GM19035 (cell line): ENCODE measurements at regions not wholly inside any gene's neighbourhood (a gene's known extent, or its start where the extent isn't known, plus 50 kb on each side); places are given as distances from the start of the nearest gene placed in this dataset.
"Not testable (repeated sequence)": the region's sequence is repeated elsewhere in the genome, so short reads cannot be mapped to it uniquely, and the experiment has no call there.

Experiments
- ATAC-seq: cut with Tn5 transposase; IDR thresholded peaks from one replicate; pipeline ENCODE4 v1.9.1; 2021; ENCODE audit not compliant: unreplicated experiment

DNA sequence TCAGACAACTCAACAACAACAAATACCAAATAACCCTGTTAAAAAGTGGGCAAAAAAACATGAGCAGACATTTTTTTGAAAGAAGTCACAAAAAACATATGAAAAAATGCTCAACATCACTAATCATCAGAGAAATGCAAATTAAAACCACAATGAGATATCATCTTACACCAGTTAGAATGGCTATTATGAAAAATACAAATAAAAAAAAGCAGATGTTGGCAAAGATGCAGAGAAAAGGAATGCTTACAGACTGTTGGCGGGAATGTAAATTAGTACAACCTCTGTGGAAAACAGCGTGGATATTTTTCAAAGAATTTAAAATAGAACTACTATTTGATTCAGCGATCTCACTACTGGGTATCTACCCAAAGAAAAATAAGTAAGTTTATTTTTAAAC is 114.0 kb downstream of the SLC38A4 start:
- ATAC-seq, result no peak

DNA sequence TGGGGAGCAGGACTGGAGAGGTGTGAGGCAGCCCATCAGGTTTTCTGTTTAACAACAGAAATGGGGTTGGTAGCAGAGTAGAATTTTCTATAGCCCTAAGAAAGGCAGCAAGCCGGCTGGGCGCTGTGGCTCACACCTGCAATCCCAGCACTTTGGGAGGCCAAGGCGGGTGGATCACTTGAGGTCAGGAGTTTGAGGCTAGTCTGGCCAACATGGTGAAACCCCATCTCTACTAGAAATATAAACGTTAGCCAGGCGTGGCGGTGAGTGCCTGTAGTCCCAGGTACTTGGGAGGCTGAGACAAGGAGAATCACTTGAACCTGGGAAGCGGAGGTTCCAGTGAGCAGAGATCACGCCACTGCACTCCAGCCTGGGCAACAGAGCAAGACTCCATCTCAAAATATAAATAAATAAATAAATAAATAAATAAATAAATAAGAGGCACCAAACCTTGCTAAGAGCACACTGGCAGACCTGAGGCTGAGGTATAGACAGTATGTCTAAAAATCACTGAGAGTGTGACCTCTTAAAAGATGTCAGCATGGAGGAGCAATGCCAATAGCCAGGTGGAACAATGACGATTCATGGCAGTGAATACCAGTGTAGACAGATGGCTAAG is 115.6 kb downstream of the SLC38A4 start:
- ATAC-seq, result no peak

DNA sequence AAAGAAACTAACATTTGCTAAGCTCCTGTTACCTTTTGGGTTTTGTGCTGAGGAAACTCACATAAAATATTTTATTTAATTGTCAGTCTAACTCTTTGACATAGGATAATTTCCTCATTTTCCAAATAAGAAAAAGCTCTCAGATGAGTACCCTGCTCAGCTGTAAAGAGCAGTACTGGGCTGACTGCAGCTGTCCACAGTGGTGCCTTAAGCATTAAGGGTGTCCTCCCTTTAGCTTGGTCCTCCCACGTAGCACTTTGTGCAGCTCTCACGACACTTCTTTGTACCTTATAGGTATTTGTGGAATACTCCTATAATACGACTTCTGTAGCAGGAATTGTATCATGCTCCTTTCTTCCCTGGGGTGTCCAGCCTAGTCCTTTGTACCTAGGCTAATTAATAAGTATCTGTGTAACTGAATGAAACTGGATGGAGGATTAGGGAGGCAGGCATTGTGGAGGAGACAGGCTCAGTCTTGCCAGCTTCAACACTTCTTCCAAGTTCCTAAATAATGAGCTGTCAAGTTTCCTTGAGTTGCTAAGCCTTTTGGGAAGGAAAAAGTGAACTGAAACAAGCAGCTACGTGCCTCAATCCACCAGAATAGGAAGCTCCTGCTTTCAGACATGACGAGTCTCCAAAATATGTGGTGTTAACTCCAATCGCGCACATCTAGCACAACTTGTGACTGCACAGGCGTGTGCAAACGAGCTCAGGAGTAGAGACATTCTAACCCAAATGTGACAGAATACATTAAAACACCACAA is 123.0 kb downstream of the SLC38A4 start:
- ATAC-seq, result no peak

DNA sequence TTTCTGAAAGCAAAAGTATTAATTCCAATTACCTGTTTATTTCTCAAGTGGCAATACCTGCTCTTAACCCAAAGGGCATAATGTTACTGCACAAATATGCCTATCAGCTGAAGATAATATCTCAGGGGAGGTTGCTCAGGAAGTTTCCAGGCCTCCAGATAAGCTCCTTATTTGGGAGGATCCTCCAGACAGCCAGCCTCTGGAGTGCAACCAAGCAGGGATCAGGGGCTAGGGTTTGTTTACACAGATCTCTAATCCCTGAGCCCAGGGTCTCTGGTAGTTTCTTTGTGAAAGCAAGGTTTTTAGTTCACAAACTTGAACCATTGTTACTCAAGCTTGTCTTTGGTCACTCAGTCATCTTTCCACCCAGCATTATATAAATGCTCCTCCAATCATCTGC is 124.4 kb downstream of the SLC38A4 start:
- ATAC-seq, result no peak

DNA sequence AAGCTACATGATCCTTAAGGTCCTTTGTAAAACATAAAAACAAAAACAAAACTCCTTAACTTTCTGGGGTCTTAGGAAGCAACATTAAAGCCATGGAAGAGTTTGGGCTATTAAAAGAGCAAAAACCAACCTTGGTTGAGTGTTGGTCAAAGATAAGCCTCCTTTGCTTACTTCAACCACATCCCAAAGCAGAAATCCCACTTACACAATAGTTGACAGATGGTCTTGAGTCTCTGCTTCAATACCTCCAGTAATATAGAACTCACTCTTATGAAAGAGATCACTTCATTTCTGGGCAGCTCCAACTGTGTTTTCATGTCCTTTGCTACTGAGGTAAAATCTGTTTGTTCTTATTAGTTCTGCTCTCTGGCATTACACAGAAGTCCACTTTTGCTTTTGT is 125.8 kb downstream of the SLC38A4 start:
- ATAC-seq, result no peak

DNA sequence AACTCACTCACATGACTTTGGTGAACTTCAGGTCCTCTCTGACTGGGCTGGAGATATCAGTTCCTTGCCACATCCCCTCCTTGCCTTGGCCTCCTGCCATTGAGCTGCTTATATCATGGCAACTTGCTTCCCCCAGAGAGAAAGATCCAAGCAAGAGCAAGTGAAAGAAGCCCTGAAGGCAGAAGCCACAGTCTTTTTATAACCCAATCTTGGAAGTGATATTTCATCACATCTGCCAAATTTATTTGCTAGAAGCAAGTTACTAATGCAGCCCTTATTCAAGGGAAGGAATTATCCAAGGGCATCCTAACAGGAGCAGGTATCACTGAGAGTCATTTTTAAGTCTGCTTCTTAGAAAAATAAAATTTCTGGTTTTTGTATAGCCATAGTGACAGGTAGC is 127.8 kb downstream of the SLC38A4 start:
- ATAC-seq, result no peak

DNA sequence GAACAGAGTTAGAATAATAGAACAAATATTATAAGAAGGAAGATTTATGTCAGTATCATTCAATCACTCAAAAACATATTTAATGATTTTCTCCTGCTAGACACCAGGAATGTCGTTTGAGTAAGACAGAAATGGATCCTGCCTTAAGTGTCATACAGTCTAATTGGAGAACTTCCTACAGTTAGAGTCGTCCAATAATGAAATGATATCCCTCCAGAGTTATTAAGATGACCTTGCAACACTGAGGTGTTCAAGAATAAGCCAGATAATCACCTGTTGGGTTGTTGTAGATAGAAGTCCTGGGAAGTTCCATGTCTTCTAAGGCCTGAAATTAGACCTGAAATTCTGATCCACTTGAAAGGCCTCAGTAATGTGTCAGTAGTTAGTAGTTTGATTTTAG is 132.3 kb downstream of the SLC38A4 start:
- no peak for ATAC-seq

DNA sequence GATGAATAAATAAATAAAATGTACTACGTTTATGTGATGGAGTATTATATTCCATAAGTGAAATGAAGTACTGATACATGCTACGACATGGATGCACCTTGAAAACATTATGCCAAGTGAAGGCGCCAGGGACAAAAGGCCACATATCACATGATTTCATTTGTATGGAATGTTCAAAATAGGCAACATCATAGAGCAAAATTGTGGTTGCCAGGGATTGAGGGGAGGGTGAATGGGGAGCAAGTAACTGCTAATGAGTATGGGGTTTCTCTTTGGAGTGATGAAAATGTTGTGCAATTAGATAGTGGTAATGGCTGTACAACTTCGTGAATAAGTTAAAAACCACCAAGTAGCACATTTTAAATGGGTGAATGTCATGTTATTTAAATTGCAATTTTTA is 132.8 kb downstream of the SLC38A4 start:
- no peak for ATAC-seq

DNA sequence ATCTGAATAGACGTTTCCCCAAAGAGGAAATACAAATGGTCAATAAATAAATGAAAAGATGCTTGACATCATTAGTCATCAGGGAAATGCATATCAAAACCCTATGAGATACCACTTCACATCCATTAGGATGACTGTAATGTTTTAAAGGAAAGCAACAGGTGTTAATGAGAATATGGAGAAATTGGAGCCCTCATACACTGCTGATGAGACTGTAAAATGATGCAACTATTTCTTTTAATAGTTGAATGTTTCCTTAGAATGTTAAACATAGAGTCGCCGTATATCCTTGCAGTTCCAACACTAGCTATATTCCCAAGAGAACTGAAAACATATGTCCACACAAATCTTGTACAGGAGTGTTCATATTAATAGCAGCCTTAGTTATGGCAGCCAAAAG is 133.2 kb downstream of the SLC38A4 start:
- no peak for ATAC-seq

DNA sequence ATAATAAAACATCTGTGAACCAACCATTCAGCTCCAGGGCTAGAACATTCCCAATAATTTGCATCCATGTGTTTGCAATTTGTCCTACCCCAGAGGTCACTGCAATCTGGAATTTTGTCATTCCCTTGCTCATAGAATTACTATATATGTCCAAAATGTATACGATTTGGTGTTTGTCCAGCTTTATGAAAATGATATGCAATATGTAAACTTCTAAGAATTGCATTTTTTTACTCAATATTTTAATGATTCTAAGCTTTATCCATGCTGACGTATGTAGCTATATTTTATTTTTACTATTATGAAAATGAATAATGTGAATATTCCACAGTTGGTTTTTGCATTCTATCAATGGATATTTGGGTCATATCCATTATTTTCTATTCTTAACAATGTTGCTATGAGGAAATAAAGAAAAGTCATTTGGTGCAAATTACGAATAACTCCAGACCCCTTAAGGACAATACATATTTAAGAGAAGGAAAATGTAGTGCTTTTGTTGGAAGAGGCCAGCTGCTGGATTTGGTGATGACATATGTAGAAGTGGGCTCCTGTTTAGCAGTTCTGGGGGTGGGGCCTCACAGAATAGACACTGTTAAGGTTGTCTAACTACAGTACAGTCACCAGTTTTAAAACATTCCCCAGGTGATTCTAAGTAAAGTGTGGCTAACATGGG is 139.4 kb downstream of the SLC38A4 start:
- no peak for ATAC-seq

DNA sequence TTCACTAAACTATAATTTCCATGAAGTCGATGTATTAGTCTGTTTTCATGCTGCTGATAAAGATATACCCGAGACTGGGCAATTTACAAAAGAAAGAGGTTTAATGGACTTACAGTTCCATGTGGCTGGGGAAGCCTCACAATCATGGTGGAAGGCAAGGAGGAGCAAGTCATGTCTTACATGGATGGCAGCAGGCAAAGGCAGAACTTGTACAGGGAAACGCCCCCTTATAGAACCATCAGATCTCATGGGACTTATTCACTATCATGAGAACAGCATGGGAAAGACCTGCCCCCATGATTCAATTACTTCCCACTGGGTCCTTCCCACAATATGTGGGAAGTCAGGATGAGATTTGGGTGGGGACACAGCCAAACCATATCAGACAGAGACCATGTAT is 141.6 kb downstream of the SLC38A4 start:
- ATAC-seq, result not testable (repeated sequence)

DNA sequence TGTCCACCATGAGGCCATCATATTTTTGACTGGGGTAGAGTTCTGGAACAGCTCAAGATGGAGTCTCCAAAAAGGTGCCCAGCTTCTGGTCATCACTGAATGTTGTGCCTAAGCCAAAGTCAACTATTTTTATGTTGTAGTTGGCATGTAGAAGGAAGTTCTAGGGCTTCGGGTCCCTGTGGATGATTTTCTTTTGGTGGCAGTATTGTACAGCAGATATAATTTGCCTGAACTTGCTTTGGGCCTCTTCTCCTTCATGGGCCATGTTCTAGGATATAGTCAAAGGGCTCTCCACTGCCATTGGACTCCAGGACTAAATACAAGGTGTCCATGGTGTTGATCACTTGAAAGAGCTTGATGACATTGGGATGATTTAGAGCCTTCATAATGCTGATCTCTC is 143.6 kb downstream of the SLC38A4 start:
- ATAC-seq, result no peak

DNA sequence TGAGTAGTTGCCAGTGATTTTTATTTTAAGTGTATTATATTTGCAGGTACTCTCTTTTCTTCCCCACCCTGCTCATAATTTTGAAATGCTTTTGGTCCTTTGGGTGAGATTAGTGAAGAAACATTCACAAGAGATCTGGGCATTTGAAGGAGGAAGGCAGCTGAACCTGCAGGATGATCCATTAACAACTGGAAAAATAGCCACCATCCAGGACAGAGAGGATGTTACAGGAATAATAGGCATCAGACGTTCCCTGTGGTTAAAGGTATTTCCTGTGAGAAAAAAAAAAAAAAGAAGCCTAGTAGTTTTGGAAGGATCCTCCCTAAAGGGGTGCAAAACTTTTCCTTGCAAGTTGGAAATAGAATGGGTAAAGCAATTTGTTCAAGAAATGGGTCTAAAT is 145.3 kb downstream of the SLC38A4 start:
- ATAC-seq, result no peak

DNA sequence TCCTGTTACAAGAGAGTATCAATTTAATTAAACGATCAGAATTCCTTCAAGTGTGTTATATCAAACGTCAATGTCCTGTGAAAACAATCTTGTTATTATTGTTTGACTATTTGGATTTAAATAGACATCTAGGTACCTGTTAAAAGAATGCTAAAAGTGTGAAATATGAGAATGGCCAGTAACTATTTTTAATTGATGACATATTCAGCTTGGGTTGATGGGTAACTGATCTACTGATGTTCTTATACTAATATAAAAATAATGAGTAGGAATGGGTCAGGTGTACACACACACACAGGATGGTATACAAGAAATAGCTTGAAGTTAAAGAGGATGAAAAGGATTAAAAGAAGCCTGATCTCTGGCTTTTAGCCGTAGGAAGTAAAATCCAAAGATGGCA is 146.0 kb downstream of the SLC38A4 start:
- no peak for ATAC-seq

DNA sequence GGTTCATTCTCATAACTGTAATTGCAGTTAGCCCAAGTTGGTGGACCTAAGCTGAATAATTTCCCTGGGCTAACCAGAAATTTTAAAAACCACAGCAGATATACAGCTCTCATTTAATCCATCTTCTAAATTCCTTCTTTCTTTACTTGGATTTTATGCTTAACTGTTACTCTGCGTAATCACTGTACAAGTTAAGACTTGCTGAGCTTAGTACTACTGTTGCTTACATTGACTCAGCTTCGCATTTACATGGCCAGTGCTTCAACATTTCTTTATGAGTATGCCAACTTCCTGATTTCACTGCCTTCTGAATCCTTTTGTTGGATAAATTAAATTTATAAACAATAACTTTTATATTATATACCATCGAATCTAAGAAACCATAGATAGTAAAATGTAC is 147.4 kb downstream of the SLC38A4 start:
- no peak for ATAC-seq

DNA sequence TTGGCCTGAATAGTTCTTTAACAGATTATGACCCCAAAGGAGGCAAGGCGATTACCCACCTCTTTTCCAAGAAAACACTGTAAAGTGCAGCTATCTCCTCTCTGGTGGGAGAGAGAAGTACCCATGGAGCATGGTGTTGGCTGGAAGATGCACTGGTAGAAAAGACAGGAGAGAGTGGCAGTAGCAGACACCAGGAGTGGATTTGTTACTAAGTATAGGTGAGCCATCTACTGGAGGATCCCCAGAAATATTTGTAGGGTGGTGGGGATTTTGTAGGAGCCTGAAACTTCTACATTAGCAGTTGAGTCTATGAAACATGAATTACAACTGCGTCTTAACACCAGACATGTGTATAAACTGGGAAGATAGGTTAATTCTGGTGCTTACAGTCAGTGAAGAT is 148.0 kb downstream of the SLC38A4 start:
- ATAC-seq, result no peak

DNA sequence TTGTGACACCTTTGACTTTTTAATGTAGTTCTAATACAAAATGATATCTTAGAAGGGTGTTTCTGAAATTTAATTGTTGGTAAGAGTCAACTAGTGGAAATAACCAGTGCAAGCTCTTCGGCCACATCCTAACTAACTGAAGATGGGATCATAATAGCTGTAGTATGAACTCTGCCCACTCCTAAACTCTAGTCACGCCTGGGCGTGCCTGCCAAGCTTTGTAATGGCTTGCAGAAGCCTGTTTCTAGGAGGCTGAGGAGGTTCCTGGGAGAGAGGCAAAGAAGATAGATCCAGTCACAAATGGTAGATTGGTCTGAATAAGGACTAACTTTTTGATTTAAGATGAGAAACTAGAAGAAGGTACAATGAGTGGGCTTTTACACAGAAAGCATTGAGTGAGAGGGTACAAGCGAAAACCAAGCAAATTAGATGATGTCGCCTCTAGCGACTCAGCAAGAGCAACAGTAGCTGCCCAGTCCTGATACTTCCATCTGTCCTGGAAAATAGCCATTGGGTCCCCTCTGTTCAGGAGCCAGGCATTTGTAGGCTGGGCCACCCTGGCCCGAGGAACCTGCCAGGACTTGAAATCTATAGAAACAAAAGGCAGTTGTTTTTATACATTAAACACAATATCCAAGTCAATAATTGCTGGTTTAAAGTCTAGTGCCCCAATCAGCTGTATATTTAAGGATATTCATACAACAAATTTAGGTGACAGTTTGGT is 148.8 kb downstream of the SLC38A4 start:
- no peak for ATAC-seq

DNA sequence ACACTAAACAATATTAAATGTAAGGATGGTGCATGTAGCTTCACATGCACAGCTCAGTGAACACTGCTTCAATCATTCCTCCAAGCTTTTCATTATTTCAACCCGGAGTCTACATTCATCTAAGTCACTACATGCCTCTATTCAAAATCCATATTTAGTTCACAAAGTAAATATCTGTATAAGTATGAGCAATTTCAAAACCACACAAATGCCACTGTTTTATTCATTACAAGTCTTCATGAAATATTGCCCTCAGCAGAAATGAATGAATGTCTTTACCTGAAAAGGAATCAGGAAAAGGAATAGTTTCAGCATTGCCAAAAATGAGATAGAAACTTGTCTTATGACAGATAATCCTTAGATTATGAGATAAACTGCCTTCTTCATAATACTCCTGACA is 149.4 kb downstream of the SLC38A4 start:
- ATAC-seq, result no peak

DNA sequence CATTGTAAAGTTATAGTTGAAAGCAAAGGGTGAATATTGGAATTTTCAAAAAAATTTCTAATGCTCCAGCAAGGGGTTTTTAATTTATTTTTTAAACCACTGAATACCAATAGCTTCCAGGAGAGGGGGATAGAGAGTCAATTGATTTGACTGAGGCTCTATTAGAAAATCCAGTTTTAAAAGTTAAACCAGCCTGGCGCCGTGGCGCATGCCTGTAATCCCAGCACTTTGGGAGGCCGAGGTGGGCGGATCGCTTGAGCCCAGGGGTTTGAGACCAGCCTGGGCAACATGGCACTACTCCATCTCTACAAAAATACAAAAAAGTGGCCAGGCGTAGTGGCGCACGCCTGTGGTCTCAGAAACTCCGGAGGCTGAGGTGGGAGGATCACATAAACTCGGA is 150.1 kb downstream of the SLC38A4 start:
- ATAC-seq, result no peak

DNA sequence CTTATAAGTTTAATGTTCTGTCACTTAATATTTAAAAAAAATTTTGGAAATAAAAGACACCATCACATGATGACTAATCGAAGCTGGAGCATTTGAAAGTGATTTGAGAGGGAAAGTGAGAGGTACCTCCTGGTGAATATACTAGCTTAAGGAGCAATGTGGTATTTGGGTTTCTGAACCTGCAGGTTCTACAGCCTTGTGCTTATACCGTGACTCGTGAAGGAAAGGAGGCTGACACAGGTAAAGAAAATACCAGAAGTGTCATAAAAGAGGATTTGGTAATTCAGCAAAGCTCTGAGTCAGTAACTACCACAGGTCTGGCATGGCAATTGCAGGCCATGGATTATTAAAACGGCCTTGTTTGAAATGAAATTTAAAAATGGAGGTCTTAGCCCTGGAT is 151.0 kb downstream of the SLC38A4 start:
- no peak for ATAC-seq

DNA sequence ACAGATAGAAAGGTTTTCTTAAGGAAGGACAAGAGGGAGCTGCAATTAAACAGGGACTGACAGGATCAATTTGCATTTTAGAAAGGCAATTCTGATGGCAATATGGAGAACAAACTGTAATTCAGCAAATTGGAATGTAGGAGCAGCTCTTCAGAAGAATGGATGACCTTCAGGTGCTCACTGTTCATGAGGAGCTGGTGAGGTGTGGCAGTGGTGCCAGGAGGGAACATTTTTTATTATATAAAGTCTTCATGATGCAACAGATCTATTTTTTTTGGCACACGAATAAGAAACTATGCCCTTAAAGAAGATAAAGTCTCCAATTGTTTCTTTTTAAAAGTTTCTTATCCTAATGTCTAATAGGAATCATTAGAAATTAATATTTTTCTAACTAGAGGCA is 151.7 kb downstream of the SLC38A4 start:
- ATAC-seq, result no peak

DNA sequence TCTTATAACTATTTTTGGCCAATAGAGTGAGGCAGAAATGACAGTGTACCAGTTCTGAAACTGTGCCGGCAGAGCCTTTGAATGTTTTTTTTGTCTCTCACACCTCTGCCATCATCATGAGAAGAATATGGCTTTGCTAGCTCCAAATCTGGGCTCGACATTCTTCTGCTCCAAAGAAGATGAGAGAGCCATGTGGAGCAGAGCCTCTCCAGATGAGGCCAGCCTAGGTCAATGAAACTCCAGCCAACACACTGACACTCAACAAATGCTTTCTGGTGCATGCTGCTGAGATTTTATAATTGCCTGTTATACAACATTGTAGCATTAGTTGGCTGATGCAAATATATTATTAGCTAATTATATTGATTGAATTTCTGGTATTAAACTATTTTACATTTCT is 154.7 kb downstream of the SLC38A4 start:
- ATAC-seq, result no peak
